ENCODE measurements at regions not wholly inside any gene's neighbourhood (a gene's known extent, or its start where the extent isn't known, plus 50 kb on each side); places are given as distances from the start of the nearest gene placed in this dataset.

GRCh38 chr3:43783987-43784639 lies 93.4 kb downstream of the ABHD5 start:
- DNase-seq (ENCODE audit: low read depth in 2 of 2): no peak

GRCh38 chr3:43784640-43785011 lies 93.9 kb downstream of the ABHD5 start:
- no peak for DNase-seq (ENCODE audit: low read depth in 2 of 2)

GRCh38 chr3:43785551-43785950 lies 94.8 kb downstream of the ABHD5 start:
- no peak for DNase-seq (ENCODE audit: low read depth in 2 of 2)

- no peak for DNase-seq (ENCODE audit: low read depth in 2 of 2)
Observed at GRCh38 chr3:43786102-43786501, 95.4 kb downstream of the ABHD5 start.

GRCh38 chr3:43786526-43787305 lies 96.0 kb downstream of the ABHD5 start:
- no peak for DNase-seq (ENCODE audit: low read depth in 2 of 2)

- DNase-seq (ENCODE audit: low read depth in 2 of 2): no peak
Observed at GRCh38 chr3:43787330-43787729, 96.6 kb downstream of the ABHD5 start.

- no peak for DNase-seq (ENCODE audit: low read depth in 2 of 2)
Observed at GRCh38 chr3:43789028-43789427, 98.3 kb downstream of the ABHD5 start.

GRCh38 chr3:43790060-43790459 lies 99.3 kb downstream of the ABHD5 start:
- DNase-seq (ENCODE audit: low read depth in 2 of 2): no peak

- DNase-seq (ENCODE audit: low read depth in 2 of 2): no peak
Observed at GRCh38 chr3:43790476-43790875, 99.7 kb downstream of the ABHD5 start.

GRCh38 chr3:43791246-43791645 lies 100.5 kb downstream of the ABHD5 start:
- DNase-seq (ENCODE audit: low read depth in 2 of 2): no peak

- DNase-seq (ENCODE audit: low read depth in 2 of 2): no peak
Observed at GRCh38 chr3:43792904-43793303, 102.2 kb downstream of the ABHD5 start.

- DNase-seq (ENCODE audit: low read depth in 2 of 2): no peak
Observed at GRCh38 chr3:43793648-43794372, 103.1 kb downstream of the ABHD5 start.

- no peak for DNase-seq (ENCODE audit: low read depth in 2 of 2)
Observed at GRCh38 chr3:43794776-43795175, 104.0 kb downstream of the ABHD5 start.

- no peak for DNase-seq (ENCODE audit: low read depth in 2 of 2)
Observed at GRCh38 chr3:43795491-43795890, 104.8 kb downstream of the ABHD5 start.

- DNase-seq (ENCODE audit: low read depth in 2 of 2): no peak
Observed at GRCh38 chr3:43796041-43796596, 105.4 kb downstream of the ABHD5 start.

GRCh38 chr3:43797794-43798193 lies 107.1 kb downstream of the ABHD5 start:
- no peak for DNase-seq (ENCODE audit: low read depth in 2 of 2)

- no peak for DNase-seq (ENCODE audit: low read depth in 2 of 2)
Observed at GRCh38 chr3:43810797-43811196, 120.1 kb downstream of the ABHD5 start.

GRCh38 chr3:43814461-43814860 lies 123.7 kb downstream of the ABHD5 start:
- no peak for DNase-seq (ENCODE audit: low read depth in 2 of 2)

- no peak for DNase-seq (ENCODE audit: low read depth in 2 of 2)
Observed at GRCh38 chr3:43816372-43816771, 125.6 kb downstream of the ABHD5 start.

- no peak for DNase-seq (ENCODE audit: low read depth in 2 of 2)
Observed at GRCh38 chr3:43817064-43817463, 126.3 kb downstream of the ABHD5 start.

- no peak for DNase-seq (ENCODE audit: low read depth in 2 of 2)
Observed at GRCh38 chr3:43817825-43818224, 127.1 kb downstream of the ABHD5 start.

- DNase-seq (ENCODE audit: low read depth in 2 of 2): no peak
Observed at GRCh38 chr3:43818229-43818628, 127.5 kb downstream of the ABHD5 start.
